Thyroid gland (tissue), 4 donors: ENCODE measurements at regions not wholly inside any gene's neighbourhood (a gene's known extent, or its start where the extent isn't known, plus 50 kb on each side); places are given as distances from the start of the nearest gene placed in this dataset.

Experiments used
- POLR2A ChIP-seq, 2 donors: fragments of 450-650 bp; IDR thresholded peaks; one replicate each; pipeline ENCODE4 v1.6.1; 2017; ENCODE audit warnings: antibody characterized with exemption in 2 of 2, mild to moderate bottlenecking in 2 of 2, moderate library complexity in 1 of 2
- TF ChIP-seq, protein P1 (sequence below), 6 experiments: fragments of 200-600 bp in 3 of 6; fragments of 450-650 bp in 3 of 6; sonication (generic) in 3 of 6; IDR thresholded peaks; one replicate each; pipeline ENCODE4 v1.5.1; 2016 to 2019; ENCODE audit warnings: antibody characterized with exemption in 6 of 6, mild to moderate bottlenecking in 2 of 6, inconsistent platforms in 1 of 6, moderate library complexity in 1 of 6

DNA sequence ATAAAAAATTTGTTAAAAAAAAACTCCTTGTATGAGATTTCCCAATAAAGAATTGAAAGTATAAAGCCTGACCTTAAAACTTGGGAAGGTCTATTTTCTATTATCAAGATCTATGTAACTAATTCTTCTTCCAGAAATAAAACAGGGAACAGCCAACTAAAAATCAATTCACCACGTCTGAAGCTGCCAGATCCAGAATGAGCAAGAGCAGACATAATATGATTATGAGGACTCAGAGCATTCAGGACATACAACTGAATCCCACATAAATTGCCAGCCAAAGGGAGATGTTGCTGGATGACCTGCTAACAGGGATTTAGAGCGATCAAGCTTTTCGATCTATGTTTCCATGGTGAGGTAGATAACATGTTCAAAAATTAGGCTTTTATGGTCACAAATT, 1151.3 kb upstream of the CADM2 start:
- TF ChIP-seq, protein P1, sequence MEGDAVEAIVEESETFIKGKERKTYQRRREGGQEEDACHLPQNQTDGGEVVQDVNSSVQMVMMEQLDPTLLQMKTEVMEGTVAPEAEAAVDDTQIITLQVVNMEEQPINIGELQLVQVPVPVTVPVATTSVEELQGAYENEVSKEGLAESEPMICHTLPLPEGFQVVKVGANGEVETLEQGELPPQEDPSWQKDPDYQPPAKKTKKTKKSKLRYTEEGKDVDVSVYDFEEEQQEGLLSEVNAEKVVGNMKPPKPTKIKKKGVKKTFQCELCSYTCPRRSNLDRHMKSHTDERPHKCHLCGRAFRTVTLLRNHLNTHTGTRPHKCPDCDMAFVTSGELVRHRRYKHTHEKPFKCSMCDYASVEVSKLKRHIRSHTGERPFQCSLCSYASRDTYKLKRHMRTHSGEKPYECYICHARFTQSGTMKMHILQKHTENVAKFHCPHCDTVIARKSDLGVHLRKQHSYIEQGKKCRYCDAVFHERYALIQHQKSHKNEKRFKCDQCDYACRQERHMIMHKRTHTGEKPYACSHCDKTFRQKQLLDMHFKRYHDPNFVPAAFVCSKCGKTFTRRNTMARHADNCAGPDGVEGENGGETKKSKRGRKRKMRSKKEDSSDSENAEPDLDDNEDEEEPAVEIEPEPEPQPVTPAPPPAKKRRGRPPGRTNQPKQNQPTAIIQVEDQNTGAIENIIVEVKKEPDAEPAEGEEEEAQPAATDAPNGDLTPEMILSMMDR (IDR thresholded peaks at IDR 0.05), result no peak
- TF ChIP-seq POLR2A (IDR thresholded peaks at IDR 0.05), result no peak
